Activated CD4-positive, alpha-beta T cell treated with anti-CD3 and anti-CD28 coated beads, Interleukin-2, amount 50 U/mL, for 24 hours (primary cell): ENCODE measurements at regions not wholly inside any gene's neighbourhood (a gene's known extent, or its start where the extent isn't known, plus 50 kb on each side); places are given as distances from the start of the nearest gene placed in this dataset.

Source experiments
- DNase-seq, 2 donors: peaks; one replicate each; pipeline ENCODE4 v3.0.0-alpha.2; 2020; ENCODE audit warnings: low read depth in 1 of 2, low spot score in 1 of 2

GRCh38 chr10:130889240-130889639 lies 422.3 kb downstream of the TCERG1L start:
- no peak for DNase-seq

GRCh38 chr10:130889780-130890179 lies 421.7 kb downstream of the TCERG1L start:
- no peak for DNase-seq

- DNase-seq = no peak
These were observed 420.5 kb downstream of the TCERG1L start for GRCh38 chr10:130891066-130891465.

- DNase-seq = no peak
These were observed 417.1 kb downstream of the TCERG1L start for GRCh38 chr10:130894471-130894870.

- DNase-seq = no peak
These were observed 416.4 kb downstream of the TCERG1L start for GRCh38 chr10:130895161-130895560.

GRCh38 chr10:130897815-130898214 lies 413.7 kb downstream of the TCERG1L start:
- DNase-seq = no peak

GRCh38 chr10:130898381-130898780 lies 413.1 kb downstream of the TCERG1L start:
- no peak for DNase-seq

GRCh38 chr10:130899856-130900255 lies 411.7 kb downstream of the TCERG1L start:
- DNase-seq = no peak

- no peak for DNase-seq
These were observed 410.9 kb downstream of the TCERG1L start for GRCh38 chr10:130900441-130901160.

- no peak for DNase-seq
These were observed 410.0 kb downstream of the TCERG1L start for GRCh38 chr10:130901311-130902165.

- DNase-seq = no peak
These were observed 409.1 kb downstream of the TCERG1L start for GRCh38 chr10:130902471-130902870.

GRCh38 chr10:130902929-130903328 lies 408.6 kb downstream of the TCERG1L start:
- DNase-seq = no peak

- no peak for DNase-seq
These were observed 406.8 kb downstream of the TCERG1L start for GRCh38 chr10:130904676-130905075.

- DNase-seq = no peak
These were observed 406.1 kb downstream of the TCERG1L start for GRCh38 chr10:130905386-130905785.

GRCh38 chr10:130905921-130906320 lies 405.6 kb downstream of the TCERG1L start:
- no peak for DNase-seq

GRCh38 chr10:130910848-130911247 lies 400.7 kb downstream of the TCERG1L start:
- no peak for DNase-seq

GRCh38 chr10:130913844-130914243 lies 397.7 kb downstream of the TCERG1L start:
- DNase-seq = no peak

- DNase-seq = no peak
These were observed 397.2 kb downstream of the TCERG1L start for GRCh38 chr10:130914367-130914766.

GRCh38 chr10:130915065-130915464 lies 396.5 kb downstream of the TCERG1L start:
- DNase-seq = no peak

- DNase-seq = no peak
These were observed 390.1 kb downstream of the TCERG1L start for GRCh38 chr10:130921461-130921860.

- no peak for DNase-seq
These were observed 389.5 kb downstream of the TCERG1L start for GRCh38 chr10:130921911-130922440.

- no peak for DNase-seq
These were observed 387.9 kb downstream of the TCERG1L start for GRCh38 chr10:130923596-130923995.
